Glomerular endothelial cell (primary cell): ENCODE measurements at regions not wholly inside any gene's neighbourhood (a gene's known extent, or its start where the extent isn't known, plus 50 kb on each side); places are given as distances from the start of the nearest gene placed in this dataset.

ENCODE experiments used
- DNase-seq: peaks from one replicate; pipeline ENCODE4 v3.0.0-alpha.2; 2011; ENCODE audit warnings: low read depth, low spot score; ENCODE audit errors: extremely low read depth

DNA sequence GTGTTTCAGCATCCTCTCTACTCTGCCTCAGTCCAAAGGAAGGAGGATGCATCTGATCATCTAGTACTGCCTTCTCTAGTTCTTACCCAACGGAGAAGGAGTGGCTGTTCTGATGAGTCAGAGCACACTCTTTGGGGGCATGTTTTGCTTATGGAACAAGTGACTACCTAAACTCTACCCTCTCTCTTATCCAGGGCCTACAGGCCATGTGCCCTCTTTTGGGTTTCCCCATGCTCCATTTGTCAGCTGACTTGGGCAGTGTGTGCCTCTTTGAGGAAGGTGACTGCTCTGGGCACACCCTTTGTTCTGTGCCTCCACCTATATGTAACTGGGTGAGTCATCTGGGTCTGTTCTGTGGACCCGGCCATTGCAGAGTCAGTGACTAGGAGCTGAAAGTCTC lies 89.6 kb upstream of the BNC2 start:
- no peak for DNase-seq

DNA sequence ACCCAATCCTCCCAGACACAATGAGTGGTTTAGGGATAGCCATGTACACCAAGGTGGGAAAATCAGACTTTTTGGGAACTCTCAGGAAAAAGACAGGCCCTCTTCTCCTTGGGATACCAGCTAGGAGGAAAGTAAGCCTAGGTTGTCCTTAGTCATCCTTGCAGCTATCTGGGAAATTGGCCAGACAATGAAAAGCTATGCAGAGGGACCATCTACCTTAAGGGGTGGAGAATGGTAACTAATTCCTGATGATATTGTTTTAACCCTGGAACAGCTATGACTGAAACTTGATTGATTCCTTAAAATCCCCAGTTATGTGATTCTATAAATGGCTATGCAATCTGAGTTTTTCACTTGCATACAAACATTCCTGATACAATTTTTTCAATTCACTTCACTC lies 88.9 kb upstream of the BNC2 start:
- DNase-seq = no peak

DNA sequence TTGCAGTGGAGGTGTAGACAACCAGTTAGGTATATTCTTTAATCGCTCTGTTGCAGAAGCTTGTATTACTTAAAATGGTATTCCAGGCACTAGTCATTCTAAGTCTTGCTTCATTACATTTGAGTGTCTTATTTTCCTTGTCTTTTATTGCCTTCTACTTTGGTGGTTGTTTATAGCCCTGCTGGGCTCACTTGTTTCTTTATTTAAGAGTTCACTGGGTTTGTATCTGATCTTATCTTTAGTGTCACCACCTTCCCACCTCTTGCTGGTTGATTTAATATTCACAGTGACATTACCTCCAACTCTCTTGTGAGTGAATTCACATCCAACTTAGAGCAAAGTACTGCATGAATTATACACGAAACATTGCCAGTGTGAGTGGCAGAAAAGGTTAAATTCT lies 83.6 kb upstream of the BNC2 start:
- no peak for DNase-seq

DNA sequence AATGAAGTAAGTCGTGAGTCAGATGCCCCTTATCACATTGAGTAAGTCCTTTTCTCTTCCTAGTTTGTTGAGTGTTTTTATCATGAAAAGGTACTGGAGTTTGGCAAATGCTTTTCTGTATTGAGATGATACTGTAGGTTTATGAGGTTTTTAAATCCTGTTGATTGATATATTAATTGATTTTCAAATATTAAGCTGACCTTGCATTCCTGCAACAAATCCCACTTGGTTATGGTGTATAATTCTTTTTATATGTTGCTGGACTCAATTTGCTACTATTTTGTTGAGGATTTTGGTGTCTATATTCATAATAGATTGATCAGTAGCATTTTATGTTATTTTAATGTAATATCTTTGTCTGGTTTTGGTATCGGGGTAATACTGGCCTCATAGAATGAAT lies 81.0 kb upstream of the BNC2 start:
- no peak for DNase-seq

DNA sequence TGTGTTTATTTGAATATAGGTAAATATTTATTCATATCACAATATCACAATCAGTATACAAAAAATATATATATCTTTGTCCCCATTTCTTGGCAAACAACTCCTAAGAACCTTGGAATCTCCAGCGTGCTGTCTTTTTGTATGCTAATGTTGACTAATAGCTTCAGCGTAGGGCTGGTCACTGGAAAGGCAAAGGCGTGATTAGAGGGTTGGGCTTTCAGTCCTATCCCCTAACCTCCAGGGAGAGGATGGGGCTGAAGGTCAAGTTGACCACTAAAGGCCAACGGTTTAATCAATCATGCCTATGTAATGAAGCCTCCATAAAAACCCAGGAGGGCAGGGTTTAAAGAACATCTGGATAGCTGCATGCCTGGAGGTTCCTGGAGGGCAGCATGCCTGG lies 79.6 kb upstream of the BNC2 start:
- no peak for DNase-seq

DNA sequence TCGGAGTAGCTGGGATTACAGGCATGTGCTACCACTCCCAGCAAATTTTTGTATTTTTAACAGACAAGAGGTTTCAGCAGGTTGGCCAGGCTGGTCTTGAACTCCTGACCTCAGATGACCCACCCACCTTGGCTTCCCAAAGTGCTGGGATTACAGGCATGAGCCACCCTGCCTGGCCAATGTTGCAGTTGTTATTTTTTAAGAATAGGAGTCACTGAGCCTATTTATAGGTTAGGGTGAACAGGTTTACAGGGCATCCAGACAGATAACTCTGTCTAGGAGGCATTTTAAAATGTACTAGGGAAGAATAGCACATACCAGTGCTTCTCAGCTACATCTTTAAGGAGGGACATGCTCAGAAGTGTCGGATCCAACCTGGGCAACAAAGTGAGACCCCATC lies 60.1 kb upstream of the BNC2 start:
- DNase-seq = no peak

DNA sequence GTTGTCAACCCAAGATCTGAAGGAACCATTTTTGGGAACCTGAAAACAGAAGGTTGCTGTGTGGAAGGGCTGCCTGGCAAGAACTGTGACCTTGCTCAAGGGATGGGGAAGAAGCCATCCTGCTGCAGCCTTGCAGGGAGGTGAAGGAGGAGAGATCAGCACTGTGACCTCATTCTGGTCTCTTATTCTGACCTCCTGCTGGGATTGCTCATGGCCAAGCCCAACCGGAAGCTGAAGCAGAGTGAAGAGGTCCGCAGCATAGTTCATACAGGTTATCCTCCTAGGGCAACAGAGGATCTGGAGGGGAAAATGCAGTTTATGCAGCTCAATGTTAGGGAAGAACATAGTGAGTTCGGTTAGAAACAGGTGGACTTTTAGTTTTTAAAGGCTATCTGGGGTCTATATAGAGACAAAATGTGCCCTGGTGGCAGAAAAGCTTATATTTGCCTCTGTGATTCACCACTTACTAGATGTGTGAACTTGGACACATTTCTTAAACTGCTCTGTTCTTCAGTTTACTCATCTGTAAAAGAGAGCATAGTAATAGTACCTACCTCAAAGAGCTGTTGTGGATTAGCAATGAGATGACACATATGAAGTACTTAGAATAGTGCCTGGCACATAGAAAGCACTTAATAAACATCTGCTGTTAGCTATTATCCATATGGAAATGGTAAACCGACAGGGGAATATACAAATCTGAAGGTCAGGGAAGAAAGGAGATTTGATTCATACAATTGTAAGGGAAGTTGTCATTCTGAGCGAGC lies 57.9 kb upstream of the BNC2 start:
- no peak for DNase-seq

DNA sequence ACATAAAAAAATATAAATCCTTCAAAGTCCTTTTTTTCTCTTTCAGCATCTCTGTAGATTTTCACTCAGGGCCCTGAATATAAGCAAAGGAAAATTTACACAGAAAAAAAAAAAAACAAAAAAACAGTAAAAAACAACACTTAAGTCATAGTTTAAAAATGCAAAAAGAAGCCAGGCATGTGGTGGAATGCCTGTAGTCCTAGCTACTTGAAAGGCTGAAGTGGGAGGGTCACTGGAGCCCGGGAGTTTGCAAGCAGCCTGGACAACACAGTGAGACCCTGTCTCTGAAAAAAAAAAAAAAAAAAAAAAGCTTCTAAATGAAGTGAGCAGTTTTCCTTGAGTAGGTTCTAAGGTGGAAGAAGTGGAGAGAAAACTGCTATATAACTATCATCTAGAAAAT lies 55.0 kb upstream of the BNC2 start:
- DNase-seq = no peak

DNA sequence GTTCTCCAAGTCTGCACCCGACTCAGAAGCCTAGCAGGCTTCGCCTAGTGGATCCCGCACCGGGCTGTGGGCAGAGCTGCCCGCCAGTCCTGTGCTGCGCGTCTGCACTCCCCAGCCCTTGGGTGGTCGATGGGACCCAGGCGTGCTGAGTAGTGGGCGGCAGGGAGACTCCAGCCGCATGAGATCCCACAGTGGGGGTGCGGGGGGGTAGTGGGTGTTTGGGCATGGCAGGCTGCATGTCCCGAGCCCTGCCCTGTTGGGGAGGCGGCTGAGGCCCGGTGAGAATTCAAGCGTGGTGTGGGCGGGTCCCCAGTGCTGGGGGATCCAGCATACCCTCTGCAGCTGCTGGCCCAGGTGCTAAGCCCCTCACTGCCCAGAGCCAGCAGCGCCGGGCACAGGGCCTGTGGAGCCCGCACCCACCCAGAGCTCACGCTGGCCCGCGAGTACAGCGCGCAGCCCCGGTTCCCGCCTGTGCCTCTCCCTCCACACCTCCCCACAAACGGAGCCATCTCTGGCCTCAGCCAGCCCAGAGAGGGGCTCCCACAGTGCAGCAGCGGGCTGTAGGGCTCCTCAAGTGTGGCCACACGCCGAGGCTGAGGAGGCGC lies 53.9 kb upstream of the BNC2 start:
- DNase-seq = no peak

DNA sequence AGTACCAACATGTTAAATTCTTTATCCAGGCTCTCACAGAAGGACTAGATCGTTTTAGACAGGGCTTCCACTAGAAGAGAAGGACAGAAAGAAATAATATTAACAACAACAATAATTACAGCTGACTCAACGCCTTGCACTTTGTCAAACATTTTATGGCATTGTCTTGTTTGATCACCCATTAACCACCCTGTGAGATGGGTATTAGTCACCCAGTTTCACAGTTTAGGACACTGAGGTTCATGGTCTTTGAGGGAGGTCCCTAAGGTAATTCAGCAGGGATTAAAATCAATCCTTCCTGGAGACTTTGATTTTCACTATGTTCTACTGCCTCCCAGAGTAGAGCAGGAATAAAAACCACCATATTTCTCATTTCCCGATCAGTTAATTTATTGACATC lies 51.4 kb upstream of the BNC2 start:
- DNase-seq = no peak
